Osteoblast (primary cell): ENCODE measurements at regions not wholly inside any gene's neighbourhood (a gene's known extent, or its start where the extent isn't known, plus 50 kb on each side); places are given as distances from the start of the nearest gene placed in this dataset.

Experiments
- DNase-seq: peaks from one replicate; pipeline ENCODE4 v3.0.0; 2011; ENCODE audit warnings: low spot score, mixed read lengths; ENCODE audit not compliant: insufficient read length; ENCODE audit errors: missing footprints
- H2AFZ ChIP-seq: 2 replicates; pipeline ENCODE4 v1.6.0; 2011; ENCODE audit warnings: mild to moderate bottlenecking, low read length
- H3K27ac ChIP-seq: 2 replicates; pipeline ENCODE4 v1.5.1; 2011; ENCODE audit warnings: mild to moderate bottlenecking, low read depth, low read length, moderate library complexity
- H3K27me3 ChIP-seq: 2 replicates; pipeline ENCODE4 v1.6.0; 2012; ENCODE audit warnings: mild to moderate bottlenecking, control low read depth, inconsistent platforms, low read length, moderate library complexity; ENCODE audit not compliant: insufficient read depth
- H3K36me3 ChIP-seq: 2 replicates; pipeline ENCODE4 v1.5.1; 2011; ENCODE audit warnings: mild to moderate bottlenecking, low read length, control low read depth, moderate library complexity; ENCODE audit not compliant: insufficient read depth
- H3K4me1 ChIP-seq: 2 replicates; pipeline ENCODE4 v1.5.1; 2011; ENCODE audit warnings: mild to moderate bottlenecking, low read length, control low read depth, moderate library complexity; ENCODE audit not compliant: insufficient read depth
- H3K4me2 ChIP-seq: 2 replicates; pipeline ENCODE4 v1.6.0; 2011; ENCODE audit warnings: mild to moderate bottlenecking, low read length; ENCODE audit not compliant: insufficient read depth
- H3K4me3 ChIP-seq: fragments of 200-600 bp; sonication (generic); 3 replicates; pipeline ENCODE4 v1.5.1; 2012; ENCODE audit warnings: mild to moderate bottlenecking, low read length, inconsistent platforms; ENCODE audit not compliant: insufficient read depth
- H3K79me2 ChIP-seq: 2 replicates; pipeline ENCODE4 v1.6.0; 2012; ENCODE audit warnings: mild to moderate bottlenecking, low read length, control low read depth, inconsistent platforms; ENCODE audit not compliant: insufficient read depth
- H3K9me3 ChIP-seq: 2 replicates; pipeline ENCODE4 v1.5.1; 2011; ENCODE audit warnings: low read depth, low read length, control low read depth
- H4K20me1 ChIP-seq: 2 replicates; pipeline ENCODE4 v1.6.0; 2012; ENCODE audit warnings: mild to moderate bottlenecking, low read length, control low read depth; ENCODE audit not compliant: insufficient read depth
- TF ChIP-seq, protein P1 (sequence below): IDR thresholded peaks from 2 replicates; pipeline ENCODE4 v1.5.1; 2011; ENCODE audit warnings: mild to moderate bottlenecking, low read depth, low read length, moderate library complexity; ENCODE audit errors: extremely low read depth

DNA sequence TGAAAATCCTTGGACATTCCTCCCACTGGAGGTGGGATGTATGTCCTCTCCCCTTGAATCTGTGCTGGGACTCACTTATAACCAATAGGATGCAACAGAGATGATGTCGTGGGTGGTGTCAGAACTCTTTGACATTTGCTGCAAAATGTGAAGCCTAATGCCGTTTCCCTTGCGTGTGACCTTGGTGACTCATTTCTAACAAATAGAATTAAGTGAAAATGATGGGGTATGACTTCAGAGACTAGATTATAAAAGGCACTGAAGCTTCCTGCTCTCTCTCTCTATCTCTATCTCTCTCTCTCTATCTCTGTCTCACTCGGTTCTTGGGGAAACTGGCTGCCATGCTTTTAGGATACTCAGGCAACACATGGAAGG is 126.1 kb upstream of the STC2 start:
- H3K4me2 ChIP-seq, result peak overlapping the region; percentile 18

DNA sequence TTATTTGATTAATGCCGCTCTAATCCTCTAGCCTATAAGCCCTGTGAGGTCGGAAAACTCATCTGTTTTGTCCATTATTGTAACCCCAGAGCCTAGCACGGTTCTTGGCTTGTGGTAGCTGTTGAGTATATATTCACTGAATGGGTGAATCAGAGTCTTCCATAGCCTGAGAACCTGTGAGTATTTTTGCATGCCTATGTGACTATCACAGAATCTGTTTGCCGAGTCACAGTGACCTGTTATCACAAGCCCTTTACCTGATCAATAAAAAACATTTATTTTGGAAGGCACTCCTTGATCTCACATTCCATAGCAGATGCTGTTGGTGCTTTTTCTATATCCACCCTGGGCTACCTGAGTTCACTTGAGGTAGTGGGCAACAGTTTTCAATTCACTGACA is 125.0 kb upstream of the STC2 start:
- H3K4me3 ChIP-seq, result no peak overlapping the region
- H4K20me1 ChIP-seq, result no peaks in the 10 kb centered on the region
- H3K36me3 ChIP-seq, result no peaks in the 10 kb centered on the region
- H2AFZ ChIP-seq, result no peak overlapping the region
- no peak for DNase-seq
- peaks cover 66% of the 10 kb centered on the region for H3K4me1 ChIP-seq
- no peaks in the 10 kb centered on the region for H3K9me3 ChIP-seq
- TF ChIP-seq, protein P1, sequence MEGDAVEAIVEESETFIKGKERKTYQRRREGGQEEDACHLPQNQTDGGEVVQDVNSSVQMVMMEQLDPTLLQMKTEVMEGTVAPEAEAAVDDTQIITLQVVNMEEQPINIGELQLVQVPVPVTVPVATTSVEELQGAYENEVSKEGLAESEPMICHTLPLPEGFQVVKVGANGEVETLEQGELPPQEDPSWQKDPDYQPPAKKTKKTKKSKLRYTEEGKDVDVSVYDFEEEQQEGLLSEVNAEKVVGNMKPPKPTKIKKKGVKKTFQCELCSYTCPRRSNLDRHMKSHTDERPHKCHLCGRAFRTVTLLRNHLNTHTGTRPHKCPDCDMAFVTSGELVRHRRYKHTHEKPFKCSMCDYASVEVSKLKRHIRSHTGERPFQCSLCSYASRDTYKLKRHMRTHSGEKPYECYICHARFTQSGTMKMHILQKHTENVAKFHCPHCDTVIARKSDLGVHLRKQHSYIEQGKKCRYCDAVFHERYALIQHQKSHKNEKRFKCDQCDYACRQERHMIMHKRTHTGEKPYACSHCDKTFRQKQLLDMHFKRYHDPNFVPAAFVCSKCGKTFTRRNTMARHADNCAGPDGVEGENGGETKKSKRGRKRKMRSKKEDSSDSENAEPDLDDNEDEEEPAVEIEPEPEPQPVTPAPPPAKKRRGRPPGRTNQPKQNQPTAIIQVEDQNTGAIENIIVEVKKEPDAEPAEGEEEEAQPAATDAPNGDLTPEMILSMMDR, result no peak
- no peak overlapping the region for H3K4me2 ChIP-seq
- no peaks in the 10 kb centered on the region for H3K79me2 ChIP-seq
- peak overlapping the region; percentile 98 for H3K27ac ChIP-seq
- H3K27me3 ChIP-seq, result no peaks in the 10 kb centered on the region

More for the DNA sequence above, 126.1 kb upstream of the STC2 start:
- H2AFZ ChIP-seq, result no peak overlapping the region
- H3K9me3 ChIP-seq, result no peaks in the 10 kb centered on the region
- H3K27ac ChIP-seq, result peak overlapping the region; percentile 98
- no peak for DNase-seq
- no peak overlapping the region for H3K4me3 ChIP-seq
- peaks cover 73% of the 10 kb centered on the region for H3K4me1 ChIP-seq
- H3K27me3 ChIP-seq, result no peaks in the 10 kb centered on the region
- no peaks in the 10 kb centered on the region for H3K79me2 ChIP-seq
- H3K36me3 ChIP-seq, result no peaks in the 10 kb centered on the region
- TF ChIP-seq, protein P1, result no peak
- no peaks in the 10 kb centered on the region for H4K20me1 ChIP-seq

DNA sequence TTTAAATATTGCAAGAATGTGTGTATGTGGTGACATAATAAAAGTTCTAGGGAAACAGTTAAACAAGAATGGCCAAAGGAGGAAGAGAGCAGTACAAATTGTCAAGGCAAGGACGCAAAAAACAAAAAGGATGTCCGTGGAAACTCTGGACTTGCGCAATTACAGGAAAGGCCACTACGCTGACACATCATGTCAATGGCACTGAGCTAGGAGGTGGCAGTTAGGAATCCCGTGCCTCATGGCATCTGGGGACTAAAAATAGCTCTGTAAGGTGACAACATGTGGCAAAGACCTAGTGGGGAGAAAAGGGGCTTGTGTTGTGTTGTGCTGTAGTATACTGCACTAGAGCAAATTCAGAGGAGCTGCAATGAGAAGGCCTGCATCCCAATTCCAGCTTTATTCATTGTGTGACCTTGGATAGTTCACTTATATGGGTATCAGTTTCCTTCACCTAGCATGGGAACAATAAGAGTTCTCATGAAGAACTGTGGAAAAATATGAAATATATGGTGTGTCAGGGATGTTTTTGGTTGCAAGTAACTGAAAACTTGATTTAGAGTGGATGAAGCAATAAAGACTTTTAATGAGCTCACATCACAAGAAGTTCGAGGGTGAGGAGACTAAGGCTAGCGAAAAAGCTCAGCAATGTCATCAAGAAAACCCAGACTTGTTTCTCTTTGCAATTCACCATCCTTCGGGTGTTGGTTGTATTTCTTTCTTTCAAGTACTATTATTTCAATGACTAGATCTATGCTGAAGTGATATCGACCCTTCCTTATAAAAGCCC is 124.1 kb upstream of the STC2 start:
- no peak overlapping the region for H3K4me2 ChIP-seq
- TF ChIP-seq, protein P1, result no peak
- H4K20me1 ChIP-seq, result no peaks in the 10 kb centered on the region
- DNase-seq, result no peak
- no peak overlapping the region for H3K4me3 ChIP-seq
- no peaks in the 10 kb centered on the region for H3K79me2 ChIP-seq
- H3K4me1 ChIP-seq, result peaks cover 58% of the 10 kb centered on the region
- no peaks in the 10 kb centered on the region for H3K9me3 ChIP-seq
- no peaks in the 10 kb centered on the region for H3K36me3 ChIP-seq
- no peak overlapping the region for H2AFZ ChIP-seq
- peak overlapping the region; percentile 98 for H3K27ac ChIP-seq
- H3K27me3 ChIP-seq, result no peaks in the 10 kb centered on the region

DNA sequence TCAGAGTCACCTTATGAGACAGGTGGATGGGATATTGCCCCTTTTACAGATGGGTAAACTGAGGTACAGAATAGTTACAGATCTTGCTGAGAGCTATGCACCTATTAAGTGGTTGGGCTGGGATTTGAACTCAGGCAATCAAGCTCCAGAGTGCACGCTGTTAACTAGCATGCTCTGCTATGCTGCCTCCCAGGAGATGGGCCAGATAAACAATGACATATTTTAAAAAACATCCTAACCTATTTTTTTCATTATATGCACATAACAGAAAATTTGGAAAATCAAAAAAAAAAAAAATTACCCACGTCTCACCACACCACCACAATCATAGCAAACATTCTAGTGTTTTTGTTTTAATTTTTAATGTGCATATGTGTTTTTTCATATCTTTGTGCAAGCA is 123.4 kb upstream of the STC2 start:
- H3K4me1 ChIP-seq, result peaks cover 51% of the 10 kb centered on the region
- no peak overlapping the region for H3K4me2 ChIP-seq

More for the DNA sequence above, 123.4 kb upstream of the STC2 start:
- Histone ChIP-seq H3K27me3 (no peaks in the 10 kb centered on the region), H3K27ac (peak overlapping the region; percentile 98), H3K4me3 (no peak overlapping the region), H2AFZ (no peak overlapping the region), H3K9me3 (no peaks in the 10 kb centered on the region), H4K20me1 (no peaks in the 10 kb centered on the region), H3K79me2 (no peaks in the 10 kb centered on the region), H3K36me3 (no peaks in the 10 kb centered on the region)
- no peak for DNase-seq
- TF ChIP-seq, protein P1, result no peak
